ENCODE measurements at regions not wholly inside any gene's neighbourhood (a gene's known extent, or its start where the extent isn't known, plus 50 kb on each side); places are given as distances from the start of the nearest gene placed in this dataset.

- Histone ChIP-seq H3K36me3 (ENCODE audit: control insufficient read depth, insufficient read depth, low read length) (no peaks in the 10 kb centered on the region), H3K27ac (ENCODE audit: low read depth, low read length, severe bottlenecking) (no peak overlapping the region), H3K9me3 (ENCODE audit: control insufficient read depth, low read length) (no peaks in the 10 kb centered on the region), H3K4me3 (ENCODE audit: extremely low read depth, insufficient read depth, low read length, poor library complexity, severe bottlenecking) (no peak overlapping the region), H3K4me1 (ENCODE audit: control insufficient read depth, insufficient read depth, low read length, poor library complexity, severe bottlenecking) (no peaks in the 10 kb centered on the region)
These were observed 320.2 kb upstream of the USP15 start for GRCh38 chr12:61939977-61940376.

GRCh38 chr12:61956545-61956944 lies 303.7 kb upstream of the USP15 start:
- no peaks in the 10 kb centered on the region for H3K36me3 ChIP-seq (ENCODE audit: control insufficient read depth, insufficient read depth, low read length)
- H3K4me3 ChIP-seq (ENCODE audit: extremely low read depth, insufficient read depth, low read length, poor library complexity, severe bottlenecking): no peak overlapping the region
- H3K9me3 ChIP-seq (ENCODE audit: control insufficient read depth, low read length): no peaks in the 10 kb centered on the region
- H3K4me1 ChIP-seq (ENCODE audit: control insufficient read depth, insufficient read depth, low read length, poor library complexity, severe bottlenecking): no peaks in the 10 kb centered on the region
- H3K27ac ChIP-seq (ENCODE audit: low read depth, low read length, severe bottlenecking): no peak overlapping the region
- WGBS, 2 experiments (ENCODE audit: insufficient coverage in 2 of 2): 75% methylated on average over 1 of the region's 1 CpG; no CpG with 5 or more reads in 1 of the 2 experiments

GRCh38 chr12:61974461-61974860 lies 285.7 kb upstream of the USP15 start:
- Histone ChIP-seq H3K4me3 (ENCODE audit: extremely low read depth, insufficient read depth, low read length, poor library complexity, severe bottlenecking) (no peak overlapping the region), H3K27ac (ENCODE audit: low read depth, low read length, severe bottlenecking) (no peak overlapping the region), H3K9me3 (ENCODE audit: control insufficient read depth, low read length) (no peaks in the 10 kb centered on the region), H3K36me3 (ENCODE audit: control insufficient read depth, insufficient read depth, low read length) (no peaks in the 10 kb centered on the region), H3K4me1 (ENCODE audit: control insufficient read depth, insufficient read depth, low read length, poor library complexity, severe bottlenecking) (no peaks in the 10 kb centered on the region)
- WGBS, 2 experiments (ENCODE audit: insufficient coverage in 2 of 2): 100% methylated on average over 1 of the region's 1 CpG; no CpG with 5 or more reads in 1 of the 2 experiments

- Histone ChIP-seq H3K4me3 (ENCODE audit: extremely low read depth, insufficient read depth, low read length, poor library complexity, severe bottlenecking) (no peak overlapping the region), H3K36me3 (ENCODE audit: control insufficient read depth, insufficient read depth, low read length) (no peaks in the 10 kb centered on the region), H3K27ac (ENCODE audit: low read depth, low read length, severe bottlenecking) (no peak overlapping the region), H3K9me3 (ENCODE audit: control insufficient read depth, low read length) (no peaks in the 10 kb centered on the region), H3K4me1 (ENCODE audit: control insufficient read depth, insufficient read depth, low read length, poor library complexity, severe bottlenecking) (no peaks in the 10 kb centered on the region)
- WGBS, 2 experiments (ENCODE audit: insufficient coverage in 2 of 2): no CpG with 5 or more reads among the region's 2 CpGs
These were observed 274.4 kb upstream of the USP15 start for GRCh38 chr12:61985830-61986229.

- Histone ChIP-seq H3K9me3 (ENCODE audit: control insufficient read depth, low read length) (no peaks in the 10 kb centered on the region), H3K4me1 (ENCODE audit: control insufficient read depth, insufficient read depth, low read length, poor library complexity, severe bottlenecking) (no peaks in the 10 kb centered on the region), H3K36me3 (ENCODE audit: control insufficient read depth, insufficient read depth, low read length) (no peaks in the 10 kb centered on the region), H3K4me3 (ENCODE audit: extremely low read depth, insufficient read depth, low read length, poor library complexity, severe bottlenecking) (no peak overlapping the region), H3K27ac (ENCODE audit: low read depth, low read length, severe bottlenecking) (no peak overlapping the region)
- 81% methylated on average over 2 of the region's 2 CpGs; no CpG with 5 or more reads in 1 of the 2 experiments for WGBS, 2 experiments (ENCODE audit: insufficient coverage in 2 of 2)
These were observed 273.0 kb upstream of the USP15 start for GRCh38 chr12:61987173-61987572.

GRCh38 chr12:61991661-61992060 lies 268.5 kb upstream of the USP15 start:
- no peak overlapping the region for H3K27ac ChIP-seq (ENCODE audit: low read depth, low read length, severe bottlenecking)
- WGBS, 2 experiments (ENCODE audit: insufficient coverage in 2 of 2): 81 to 84% methylated on average over 3 of the region's 3 CpGs
- H3K36me3 ChIP-seq (ENCODE audit: control insufficient read depth, insufficient read depth, low read length): no peaks in the 10 kb centered on the region
- H3K4me1 ChIP-seq (ENCODE audit: control insufficient read depth, insufficient read depth, low read length, poor library complexity, severe bottlenecking): no peaks in the 10 kb centered on the region
- H3K9me3 ChIP-seq (ENCODE audit: control insufficient read depth, low read length): no peaks in the 10 kb centered on the region
- H3K4me3 ChIP-seq (ENCODE audit: extremely low read depth, insufficient read depth, low read length, poor library complexity, severe bottlenecking): no peak overlapping the region

GRCh38 chr12:61993734-61994345 lies 266.4 kb upstream of the USP15 start:
- WGBS, 2 experiments (ENCODE audit: insufficient coverage in 2 of 2): no CpG with 5 or more reads among the region's 2 CpGs
- Histone ChIP-seq H3K27ac (ENCODE audit: low read depth, low read length, severe bottlenecking) (no peak overlapping the region), H3K9me3 (ENCODE audit: control insufficient read depth, low read length) (no peaks in the 10 kb centered on the region), H3K36me3 (ENCODE audit: control insufficient read depth, insufficient read depth, low read length) (no peaks in the 10 kb centered on the region), H3K4me1 (ENCODE audit: control insufficient read depth, insufficient read depth, low read length, poor library complexity, severe bottlenecking) (no peaks in the 10 kb centered on the region), H3K4me3 (ENCODE audit: extremely low read depth, insufficient read depth, low read length, poor library complexity, severe bottlenecking) (no peak overlapping the region)

- WGBS, 2 experiments (ENCODE audit: insufficient coverage in 2 of 2): no CpG with 5 or more reads among the region's 1 CpG
- no peaks in the 10 kb centered on the region for H3K36me3 ChIP-seq (ENCODE audit: control insufficient read depth, insufficient read depth, low read length)
- no peak overlapping the region for H3K27ac ChIP-seq (ENCODE audit: low read depth, low read length, severe bottlenecking)
- no peak overlapping the region for H3K4me3 ChIP-seq (ENCODE audit: extremely low read depth, insufficient read depth, low read length, poor library complexity, severe bottlenecking)
- H3K9me3 ChIP-seq (ENCODE audit: control insufficient read depth, low read length): no peaks in the 10 kb centered on the region
- no peaks in the 10 kb centered on the region for H3K4me1 ChIP-seq (ENCODE audit: control insufficient read depth, insufficient read depth, low read length, poor library complexity, severe bottlenecking)
These were observed 263.5 kb upstream of the USP15 start for GRCh38 chr12:61996717-61997116.

GRCh38 chr12:61998791-61999190 lies 261.4 kb upstream of the USP15 start:
- WGBS, 2 experiments (ENCODE audit: insufficient coverage in 2 of 2): 78% methylated on average over 1 of the region's 2 CpGs; no CpG with 5 or more reads in 1 of the 2 experiments

GRCh38 chr12:61999311-61999710 lies 260.9 kb upstream of the USP15 start:
- Histone ChIP-seq H3K27ac (ENCODE audit: low read depth, low read length, severe bottlenecking) (no peak overlapping the region), H3K4me3 (ENCODE audit: extremely low read depth, insufficient read depth, low read length, poor library complexity, severe bottlenecking) (no peak overlapping the region), H3K9me3 (ENCODE audit: control insufficient read depth, low read length) (no peaks in the 10 kb centered on the region), H3K4me1 (ENCODE audit: control insufficient read depth, insufficient read depth, low read length, poor library complexity, severe bottlenecking) (no peaks in the 10 kb centered on the region), H3K36me3 (ENCODE audit: control insufficient read depth, insufficient read depth, low read length) (no peaks in the 10 kb centered on the region)
- 40 to 43% methylated on average over 2 of the region's 4 CpGs for WGBS, 2 experiments (ENCODE audit: insufficient coverage in 2 of 2)

More at GRCh38 chr12:61998791-61999190, 261.4 kb upstream of the USP15 start:
- Histone ChIP-seq H3K36me3 (ENCODE audit: control insufficient read depth, insufficient read depth, low read length) (no peaks in the 10 kb centered on the region), H3K9me3 (ENCODE audit: control insufficient read depth, low read length) (no peaks in the 10 kb centered on the region), H3K4me1 (ENCODE audit: control insufficient read depth, insufficient read depth, low read length, poor library complexity, severe bottlenecking) (no peaks in the 10 kb centered on the region), H3K4me3 (ENCODE audit: extremely low read depth, insufficient read depth, low read length, poor library complexity, severe bottlenecking) (no peak overlapping the region), H3K27ac (ENCODE audit: low read depth, low read length, severe bottlenecking) (no peak overlapping the region)

GRCh38 chr12:62001424-62001823 lies 258.8 kb upstream of the USP15 start:
- H3K36me3 ChIP-seq (ENCODE audit: control insufficient read depth, insufficient read depth, low read length): no peaks in the 10 kb centered on the region
- H3K4me3 ChIP-seq (ENCODE audit: extremely low read depth, insufficient read depth, low read length, poor library complexity, severe bottlenecking): no peak overlapping the region
- H3K4me1 ChIP-seq (ENCODE audit: control insufficient read depth, insufficient read depth, low read length, poor library complexity, severe bottlenecking): no peaks in the 10 kb centered on the region
- 55 to 76% methylated on average over 3 to 5 of the region's 6 CpGs for WGBS, 2 experiments (ENCODE audit: insufficient coverage in 2 of 2)
- no peak overlapping the region for H3K27ac ChIP-seq (ENCODE audit: low read depth, low read length, severe bottlenecking)
- H3K9me3 ChIP-seq (ENCODE audit: control insufficient read depth, low read length): no peaks in the 10 kb centered on the region
